NCI-H1436 (cell line): ENCODE measurements at regions not wholly inside any gene's neighbourhood (a gene's known extent, or its start where the extent isn't known, plus 50 kb on each side); places are given as distances from the start of the nearest gene placed in this dataset.

Experiments used
- DNase-seq: peaks from one replicate; lab custom pipeline; 2025; lab: John Stamatoyannopoulos, UW

DNA sequence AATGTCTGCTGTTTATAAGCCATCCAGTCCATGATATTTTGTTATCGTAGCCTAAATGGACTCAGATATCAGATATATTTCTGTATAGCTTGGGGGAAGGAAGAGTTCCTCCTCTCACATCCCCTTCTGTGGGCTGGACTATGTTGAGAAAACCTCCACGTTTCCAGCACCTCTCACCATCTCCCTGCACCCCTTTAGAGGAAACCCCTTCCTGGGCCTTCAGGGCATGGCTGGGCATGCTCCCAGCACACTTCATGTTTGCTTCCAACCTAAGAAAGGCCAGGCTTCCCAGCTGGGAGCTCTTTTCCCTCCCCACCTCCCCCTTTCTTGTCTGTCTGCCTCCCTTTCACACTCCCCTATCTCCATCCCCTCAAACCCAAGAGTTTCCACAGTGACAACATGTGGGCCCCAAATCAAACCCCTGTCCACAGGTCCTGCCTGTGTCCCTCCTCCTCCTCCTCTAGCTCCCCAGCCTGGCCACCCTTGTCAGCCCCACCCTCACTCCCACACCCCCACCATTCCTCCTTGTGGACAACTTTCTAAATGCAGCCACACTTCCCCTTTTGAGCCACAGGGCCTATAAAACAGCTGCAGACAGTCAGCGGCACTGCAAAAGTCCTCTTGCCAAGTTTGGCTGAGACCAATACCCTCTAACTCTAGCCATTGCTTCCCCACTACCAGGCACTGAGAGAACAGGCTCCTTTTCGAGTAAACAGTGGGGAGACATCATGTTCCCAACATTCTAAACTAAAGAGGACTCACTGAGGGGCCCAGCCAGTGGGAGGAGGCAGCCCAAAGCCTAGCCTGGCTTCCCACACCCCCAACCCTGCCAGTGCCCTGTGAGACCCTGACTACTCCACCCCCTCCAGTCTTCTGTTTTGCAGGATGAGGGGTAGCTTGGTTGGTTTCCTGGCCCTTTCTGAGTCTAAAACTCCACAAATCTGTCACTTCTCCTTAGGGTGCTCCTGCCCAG is 120.5 kb downstream of the ZFP36L2 start:
- DNase-seq = no peak

DNA sequence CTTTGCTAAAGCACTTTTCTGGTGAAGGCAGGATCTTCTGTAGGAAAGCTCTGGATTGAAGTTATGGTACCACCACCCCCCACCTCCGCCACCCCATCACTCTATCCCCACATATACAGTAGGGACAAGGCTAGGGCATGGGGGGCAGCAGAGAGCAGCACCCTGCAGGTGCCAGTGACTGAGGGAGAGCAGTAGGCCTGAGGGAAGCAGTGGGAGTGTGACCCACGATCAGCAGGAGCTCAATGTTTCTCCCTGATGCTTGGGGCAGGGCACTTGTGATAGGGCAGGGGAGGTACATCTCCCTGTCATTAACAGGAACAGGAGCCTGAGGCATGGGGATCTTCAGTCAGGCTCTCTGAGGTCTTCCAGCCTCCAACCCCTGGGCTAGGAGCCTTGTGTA is 121.6 kb downstream of the ZFP36L2 start:
- DNase-seq = no peak

DNA sequence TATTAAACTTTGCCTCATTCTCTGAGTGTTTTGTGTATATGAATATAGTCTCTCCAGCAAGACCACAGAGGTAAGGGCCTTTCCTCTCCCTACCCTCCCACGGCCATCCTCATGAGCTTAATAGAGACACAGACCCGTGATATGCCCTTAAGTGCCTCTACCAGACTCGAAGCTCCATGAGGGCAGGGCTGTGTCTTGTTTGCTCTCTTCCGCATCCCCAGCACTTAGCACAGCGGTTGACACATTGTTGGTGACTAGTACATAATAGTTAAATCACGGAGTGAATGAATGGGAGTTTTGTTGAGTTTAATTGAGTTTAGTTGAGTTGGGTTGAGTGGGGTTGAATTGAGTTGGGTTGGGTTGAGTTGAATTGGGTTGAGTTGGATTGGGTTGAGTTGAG is 122.3 kb downstream of the ZFP36L2 start:
- no peak for DNase-seq

DNA sequence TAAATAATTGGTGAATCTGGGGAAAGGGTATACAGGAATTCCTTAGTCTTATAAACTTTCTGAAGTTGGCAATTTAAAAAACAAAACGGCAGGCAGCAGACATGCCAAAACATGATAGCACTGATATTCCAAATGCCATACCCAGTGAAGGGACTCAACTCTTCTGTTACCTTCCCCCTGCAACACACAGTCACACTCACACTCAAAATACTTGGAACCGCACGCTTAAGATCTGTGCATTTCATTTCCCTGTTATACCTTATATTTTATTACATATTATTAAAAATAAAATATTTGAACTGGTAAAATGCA is 123.4 kb downstream of the ZFP36L2 start:
- DNase-seq = no peak

DNA sequence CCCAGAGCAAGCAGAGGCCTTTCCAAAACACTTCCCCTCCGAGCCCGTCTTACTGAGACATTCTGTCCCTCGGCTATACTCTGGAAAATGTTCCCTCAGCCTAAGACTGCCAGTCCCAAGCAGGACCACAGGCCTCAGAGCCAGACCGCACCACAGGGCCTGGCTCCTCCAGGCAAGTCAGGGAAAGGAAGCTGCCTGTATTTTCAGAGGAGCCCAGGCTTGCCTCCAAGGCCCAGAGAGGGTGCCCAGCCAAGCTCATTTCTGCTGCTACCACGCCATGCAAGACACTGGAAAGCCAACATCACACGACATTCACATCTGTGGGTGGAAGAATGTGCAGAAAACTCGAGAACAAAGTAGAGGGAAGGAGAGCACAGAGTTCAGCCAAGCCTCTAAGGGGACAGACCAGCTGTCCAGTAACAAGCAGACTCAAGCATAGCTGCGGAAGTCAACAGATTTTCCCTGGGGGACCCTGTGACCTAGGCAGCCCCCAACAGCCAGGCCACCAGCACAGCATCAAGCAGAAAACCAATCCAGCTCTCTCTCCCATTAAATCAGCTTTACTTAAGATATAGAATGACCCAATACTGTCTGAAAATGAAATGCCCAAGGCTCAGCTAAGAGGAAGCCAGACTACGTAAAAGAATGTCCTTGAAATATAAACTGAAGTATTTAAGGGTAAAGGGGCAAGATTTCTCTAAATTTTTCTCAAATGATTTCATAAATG is 123.9 kb downstream of the ZFP36L2 start:
- DNase-seq = no peak

DNA sequence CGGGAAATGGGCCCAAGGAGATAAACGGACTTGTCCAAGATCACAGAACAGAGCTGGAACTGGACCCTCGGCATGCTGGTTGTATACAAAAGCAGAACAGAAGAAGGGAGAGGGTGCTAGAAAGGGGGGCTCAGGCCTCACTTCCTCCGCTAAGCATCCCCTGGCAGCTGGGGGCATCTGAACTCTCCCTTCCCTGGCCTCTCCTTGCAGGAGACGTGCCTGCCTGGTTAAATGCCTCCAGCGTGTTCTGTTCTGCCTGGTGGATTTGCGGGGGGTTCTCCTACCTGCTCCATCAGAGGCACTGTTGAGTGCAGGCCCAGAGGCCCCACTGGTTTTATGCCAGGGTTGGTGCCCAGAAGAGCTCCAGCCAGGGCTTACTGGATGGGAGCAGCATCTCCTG is 124.7 kb downstream of the ZFP36L2 start:
- no peak for DNase-seq

DNA sequence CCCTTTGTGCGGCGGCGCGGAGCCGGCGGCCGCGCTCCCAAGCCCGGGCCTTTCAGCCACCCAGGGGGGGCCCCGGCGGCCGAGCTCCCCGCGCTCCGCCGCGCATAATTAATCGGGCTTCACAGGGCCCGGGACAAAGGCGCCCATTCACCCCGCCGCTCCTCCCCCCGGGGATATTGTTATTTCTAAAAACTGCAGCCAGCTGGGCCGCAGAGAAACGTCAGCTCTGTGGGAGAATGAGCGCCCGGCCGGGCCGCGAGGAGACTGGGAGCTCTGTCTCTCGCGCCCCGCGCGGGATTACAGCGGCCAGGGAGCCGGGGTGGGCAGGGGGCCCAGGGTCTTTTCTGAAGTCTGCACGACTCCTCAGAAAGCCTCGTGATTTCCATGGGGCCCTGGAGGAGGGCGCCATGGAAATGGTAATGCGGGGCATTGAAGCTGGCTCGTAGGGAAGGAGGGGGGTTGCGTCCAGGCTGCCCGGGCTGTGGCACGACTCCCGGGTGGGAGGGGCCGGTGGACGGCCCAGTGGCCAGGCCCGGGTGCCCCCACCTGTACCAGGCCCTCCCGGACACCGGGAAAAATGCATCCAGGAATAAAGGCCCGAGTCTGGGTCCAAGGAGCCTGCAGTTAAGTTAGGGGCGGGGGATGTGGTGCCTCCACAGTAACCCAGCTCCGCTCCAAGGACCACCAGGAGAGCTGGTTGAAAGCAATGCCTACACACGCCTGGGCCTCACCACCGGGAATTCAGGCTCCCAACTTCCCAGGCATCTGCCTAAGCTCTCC is 125.3 kb downstream of the ZFP36L2 start:
- DNase-seq = no peak

DNA sequence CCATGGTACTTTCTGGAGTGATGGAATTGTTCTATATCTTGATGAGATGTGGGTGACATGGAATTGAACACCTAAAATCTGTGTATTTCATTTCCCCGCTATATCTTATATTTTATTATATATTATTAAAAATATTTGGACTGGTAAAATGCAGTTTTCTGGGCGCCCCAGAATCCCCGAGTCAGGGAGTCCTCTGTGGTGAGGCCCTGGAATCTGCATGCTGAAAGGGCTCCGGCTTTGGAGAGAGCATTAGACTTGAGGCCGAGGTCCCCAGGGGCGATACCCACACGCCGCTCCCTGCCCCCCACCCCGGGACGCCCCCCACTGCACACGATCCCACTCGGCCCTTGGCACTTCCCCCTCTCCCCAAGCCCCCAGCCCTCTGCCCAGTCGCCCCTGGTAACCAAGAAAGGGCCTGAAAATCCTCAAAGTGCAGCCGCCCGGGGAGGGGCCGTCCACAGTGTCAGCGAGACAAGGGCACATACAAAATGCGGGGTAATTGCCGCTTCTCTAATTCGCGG is 126.0 kb downstream of the ZFP36L2 start:
- DNase-seq = no peak

DNA sequence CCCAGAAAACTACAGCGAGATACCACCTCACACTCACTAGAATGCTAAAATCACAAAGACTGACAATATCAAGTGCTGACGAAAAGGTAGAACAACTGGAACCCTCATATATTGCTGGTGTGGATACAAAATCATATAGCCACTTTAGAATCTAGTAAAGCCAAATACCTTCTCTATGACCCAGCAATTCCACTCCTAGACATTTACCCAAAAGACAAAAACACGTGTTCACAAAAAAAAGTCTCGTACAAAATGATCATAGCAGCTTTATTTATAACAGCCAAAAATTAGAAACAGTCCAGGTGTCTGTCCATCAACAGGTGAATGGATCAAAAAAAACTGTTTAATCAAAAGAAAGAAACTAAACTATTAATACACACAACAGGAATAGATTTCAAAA is 126.6 kb downstream of the ZFP36L2 start:
- DNase-seq = no peak

DNA sequence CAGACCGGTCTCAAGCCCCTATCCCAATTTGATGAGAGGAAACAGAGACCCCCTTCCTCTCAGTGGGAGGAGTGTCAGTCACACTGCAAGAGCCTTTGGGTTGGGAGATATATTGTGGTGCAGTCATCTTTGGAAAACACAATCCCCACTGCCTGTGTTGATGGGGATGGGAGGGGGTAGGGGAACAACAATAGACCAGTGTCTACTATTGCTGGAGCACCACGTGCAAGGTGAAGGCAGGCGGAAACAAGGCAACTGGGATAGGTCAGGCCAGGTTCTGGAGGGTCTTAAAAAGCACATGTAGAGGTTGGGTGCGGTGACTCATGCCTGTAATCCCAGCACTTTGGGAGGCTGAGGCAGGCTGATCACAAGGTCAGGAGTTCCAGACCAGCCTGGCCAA is 127.9 kb downstream of the ZFP36L2 start:
- DNase-seq = no peak

DNA sequence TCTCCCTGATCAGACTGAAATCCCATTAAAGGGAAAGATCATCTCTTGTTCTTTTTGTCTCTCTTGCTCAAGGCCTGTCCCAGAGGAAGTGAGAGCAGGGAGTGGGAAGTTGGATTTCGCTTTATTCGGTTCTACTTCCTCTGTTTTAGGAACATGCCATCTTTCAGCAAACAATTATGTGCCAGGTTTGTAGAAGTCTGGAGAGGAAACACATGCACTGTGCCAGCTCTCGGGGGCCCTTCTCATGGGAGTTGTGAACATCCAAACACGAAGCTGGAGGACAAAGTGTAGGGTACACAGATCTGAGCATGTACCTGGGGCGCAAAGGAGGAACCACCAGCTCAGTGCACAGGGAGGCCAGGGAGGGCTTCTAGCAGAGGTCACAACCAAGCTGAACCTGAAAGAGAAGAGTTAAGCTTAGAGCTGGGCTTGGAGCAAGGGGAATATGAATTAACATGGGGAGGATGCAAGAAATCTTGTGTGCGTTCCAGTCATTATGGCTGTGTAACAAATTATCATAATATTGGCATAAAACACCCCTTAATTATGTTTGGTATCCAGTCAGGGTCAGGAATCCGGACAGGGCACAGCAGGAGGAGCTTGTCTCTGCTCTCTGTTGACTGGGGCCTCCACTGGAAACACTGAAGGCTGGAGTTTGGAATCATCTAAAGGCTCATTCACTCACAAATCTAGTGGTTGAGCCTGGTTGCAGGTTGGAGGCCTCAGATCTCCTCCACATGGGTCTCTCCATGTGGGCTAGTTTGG is 128.6 kb downstream of the ZFP36L2 start:
- no peak for DNase-seq

DNA sequence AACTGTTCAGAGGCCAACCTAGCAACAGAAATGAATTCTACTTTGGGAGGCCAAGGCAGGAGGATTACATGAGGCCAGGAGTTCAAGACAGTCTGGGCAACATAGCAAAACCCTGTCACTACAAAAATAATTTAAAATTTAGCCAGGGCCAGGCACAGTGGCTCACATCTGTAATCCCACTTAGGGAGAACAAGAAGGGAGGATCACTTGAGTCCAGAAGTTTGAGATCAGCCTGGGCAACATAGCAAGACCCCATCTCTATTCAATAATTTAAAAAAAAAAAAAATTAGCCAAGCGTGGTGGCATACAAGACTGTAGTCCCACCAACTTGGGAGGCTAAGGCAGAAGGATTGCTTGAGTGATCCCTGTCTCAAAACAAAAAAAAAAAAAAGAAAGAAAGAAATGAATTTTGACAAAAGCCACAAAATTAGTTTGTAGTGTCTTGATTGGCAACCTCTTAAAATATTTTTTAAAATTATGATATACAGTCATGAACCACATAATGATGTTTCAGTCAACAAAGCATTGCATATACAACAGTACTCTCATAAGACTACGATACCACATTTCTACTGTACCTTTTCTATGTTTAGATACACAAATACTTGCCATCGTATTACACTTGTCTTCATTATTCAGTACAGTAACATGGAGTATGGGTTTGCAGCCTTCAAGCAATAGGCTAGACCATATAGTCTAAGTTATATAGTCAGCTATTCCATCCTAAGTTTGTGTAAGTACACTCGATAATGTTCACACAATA is 130.7 kb downstream of the ZFP36L2 start:
- no peak for DNase-seq

DNA sequence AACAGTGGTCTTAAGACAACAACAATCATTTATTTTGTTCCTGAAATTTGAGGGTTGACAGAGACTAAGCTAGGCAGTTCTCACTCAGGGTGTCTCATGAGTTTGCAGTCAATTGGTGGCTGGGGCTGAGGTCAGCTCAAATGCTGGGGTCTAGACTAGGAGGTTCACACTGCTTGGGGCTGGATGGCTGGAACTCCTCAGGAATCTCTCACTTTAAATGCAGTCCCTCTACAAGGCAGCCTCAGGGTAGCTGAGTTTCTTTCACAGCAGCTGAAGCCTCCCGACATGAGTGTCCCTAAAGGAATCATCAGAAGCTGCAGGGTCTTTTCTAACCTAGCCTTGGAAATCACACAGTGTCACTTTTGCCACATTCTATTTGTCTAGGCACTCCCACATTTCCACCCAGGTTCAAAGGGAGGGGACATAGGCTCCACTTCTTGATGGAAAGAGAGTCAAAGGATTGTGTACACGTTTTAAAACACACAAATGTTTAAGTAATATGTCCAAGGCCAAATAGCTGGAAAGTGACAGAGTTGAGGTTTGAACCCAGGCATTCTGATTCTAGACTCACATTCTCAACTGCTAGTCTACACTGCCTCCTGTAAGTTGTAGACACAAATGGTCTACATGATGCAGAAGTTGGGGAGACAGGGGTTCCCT is 133.8 kb downstream of the ZFP36L2 start:
- no peak for DNase-seq

DNA sequence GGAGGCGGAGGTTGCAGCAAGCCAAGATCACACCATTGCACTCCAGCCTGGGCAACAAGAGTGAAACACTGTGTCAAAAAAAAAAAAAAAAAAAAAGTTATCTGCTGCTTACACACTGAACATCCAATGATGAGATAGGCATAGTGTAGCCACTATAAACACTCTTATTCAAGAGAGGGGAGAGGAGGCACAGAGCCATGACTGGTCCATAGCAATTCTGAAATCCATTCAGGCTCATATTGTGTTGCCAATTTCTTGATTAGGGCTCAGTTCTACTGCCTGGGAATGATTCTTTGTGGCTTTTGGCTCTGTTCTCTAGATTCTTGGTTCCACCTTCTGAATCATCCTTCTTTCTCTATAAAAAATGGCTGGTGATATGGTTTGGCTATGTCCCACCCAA is 136.1 kb downstream of the ZFP36L2 start:
- no peak for DNase-seq

DNA sequence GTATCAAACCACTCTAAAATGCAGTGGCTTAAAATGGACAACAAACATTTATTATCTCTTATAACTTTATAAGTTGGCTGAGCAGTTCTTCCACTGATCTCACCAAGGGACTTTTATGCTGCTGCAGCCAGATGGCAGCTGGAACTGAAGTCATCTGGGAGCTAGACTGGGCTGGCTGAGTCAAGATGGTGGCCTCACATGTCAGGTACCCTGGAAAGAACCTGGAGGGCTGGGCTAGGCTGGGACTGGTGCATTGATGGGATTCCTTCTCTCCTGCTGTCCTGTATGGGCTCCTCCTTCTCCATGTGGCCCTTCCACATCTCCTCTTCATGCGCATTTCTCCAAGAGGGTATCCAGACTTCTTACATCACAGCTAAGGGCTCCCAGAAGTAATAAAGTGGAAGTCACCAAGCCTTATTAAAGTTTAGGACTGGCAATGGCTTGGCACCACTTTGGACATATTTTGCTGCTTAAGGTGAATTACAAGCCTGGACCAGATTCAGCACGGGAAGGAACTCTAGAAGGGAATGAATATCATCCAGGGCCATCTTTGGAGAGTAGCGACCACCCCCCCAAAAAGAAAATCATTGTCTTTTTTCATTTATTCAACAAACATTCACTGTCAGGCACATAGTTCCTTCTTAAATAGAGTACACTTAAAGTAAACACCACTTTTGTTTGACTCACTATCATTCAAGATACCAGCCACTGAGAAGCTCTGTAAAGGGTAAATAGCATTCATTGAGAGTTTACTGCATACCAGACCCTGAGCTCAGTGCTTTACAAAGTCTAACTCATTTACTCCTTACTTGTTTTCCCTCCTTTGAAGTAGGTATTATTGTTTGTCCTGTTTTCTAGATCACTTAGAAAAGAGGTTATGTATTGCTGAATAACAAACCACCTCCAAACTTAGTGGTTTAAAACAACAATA is 138.0 kb downstream of the ZFP36L2 start:
- no peak for DNase-seq

DNA sequence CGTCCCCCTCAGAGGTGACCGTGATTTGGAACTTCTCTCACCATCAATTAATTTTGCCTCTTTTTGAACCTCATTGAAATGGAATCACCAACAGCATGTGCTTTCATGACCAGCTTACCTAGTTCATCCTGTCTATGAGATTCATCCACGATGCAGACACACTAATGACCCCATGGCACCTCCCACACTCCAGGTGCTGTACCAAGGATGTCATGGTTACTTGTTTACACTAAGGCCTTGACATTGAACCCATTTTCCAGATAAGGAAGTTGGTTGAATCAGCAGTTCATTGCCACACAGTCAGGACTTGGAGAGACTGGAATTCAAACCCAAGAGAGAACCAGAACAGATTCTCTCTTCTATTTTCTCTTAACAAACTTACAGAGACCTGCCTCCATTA is 139.0 kb downstream of the ZFP36L2 start:
- no peak for DNase-seq

DNA sequence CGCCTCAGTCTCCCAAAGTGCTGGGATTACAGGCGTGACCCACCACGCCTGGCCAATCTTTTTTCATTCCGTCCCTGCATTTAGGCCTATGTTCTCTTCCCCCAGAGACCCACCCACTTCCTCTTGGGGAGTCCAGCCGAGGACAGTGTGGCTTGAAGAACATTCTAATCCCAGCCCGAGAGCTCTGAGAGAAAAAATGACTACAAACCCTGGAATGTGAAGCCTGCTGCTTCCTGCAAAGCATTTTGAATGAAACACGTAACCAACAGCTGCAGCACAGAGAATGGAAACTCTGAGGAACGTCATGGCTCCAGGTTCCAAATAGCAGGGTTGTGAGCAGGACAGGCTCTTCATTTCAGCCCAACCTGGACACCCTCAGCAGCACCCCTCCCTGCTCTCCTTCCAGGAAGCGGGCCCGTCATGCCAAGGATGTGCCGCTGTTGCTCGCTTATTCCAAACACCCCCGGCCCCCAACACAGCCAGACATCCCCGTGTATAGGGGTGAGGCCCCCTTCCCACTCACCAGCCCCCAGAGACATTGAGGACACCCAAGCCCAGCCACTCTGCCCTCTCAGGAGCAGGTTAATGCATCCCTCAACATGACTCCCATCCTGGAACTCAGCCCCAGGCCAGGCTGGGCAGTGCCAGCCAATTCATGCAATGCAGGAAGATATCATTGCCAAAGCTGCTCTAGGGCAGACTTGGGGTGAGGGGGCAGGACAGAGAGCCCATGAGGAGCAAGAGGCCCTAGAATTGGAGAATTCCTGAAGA is 139.8 kb downstream of the ZFP36L2 start:
- DNase-seq = no peak

DNA sequence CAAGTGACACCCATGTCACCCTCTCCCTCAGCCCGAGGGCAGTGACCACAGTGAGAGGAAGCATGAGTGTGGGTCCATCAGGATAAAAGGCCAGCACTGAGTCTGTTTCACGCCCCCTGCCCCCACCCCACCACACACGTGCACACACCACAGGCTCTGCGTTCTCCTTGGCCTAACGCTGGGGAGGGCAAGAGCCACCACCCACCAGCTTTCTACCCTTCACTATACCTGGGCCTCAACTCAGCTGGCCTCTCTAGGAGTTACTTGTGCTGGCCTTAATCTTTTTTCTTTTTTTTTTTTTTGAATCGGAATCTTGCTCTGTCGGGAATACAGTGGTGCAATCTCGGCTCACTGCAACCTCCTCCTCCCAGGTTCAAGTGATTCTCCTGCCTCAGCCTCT is 140.5 kb downstream of the ZFP36L2 start:
- DNase-seq = no peak

DNA sequence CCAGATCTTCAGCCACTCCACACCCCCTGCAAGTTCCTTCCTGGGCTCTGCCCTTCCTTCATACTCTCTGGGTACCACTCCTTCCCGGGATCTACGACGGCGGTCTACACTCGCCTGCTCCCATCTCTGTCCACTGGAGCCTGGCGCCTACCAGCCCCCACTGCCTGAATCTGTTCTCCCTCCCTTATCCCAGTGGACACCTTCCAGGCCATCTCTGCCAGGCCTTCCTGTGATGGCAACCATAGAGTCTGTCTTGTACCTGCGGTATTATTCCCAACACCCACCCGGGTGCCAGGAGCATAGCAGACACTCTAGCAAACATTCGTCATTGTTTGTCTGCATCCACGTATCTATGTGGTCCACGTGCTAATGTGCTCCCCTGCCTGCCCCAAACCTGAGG is 140.9 kb downstream of the ZFP36L2 start:
- DNase-seq = no peak
